Endothelial cell of umbilical vein (primary cell): ENCODE measurements at regions not wholly inside any gene's neighbourhood (a gene's known extent, or its start where the extent isn't known, plus 50 kb on each side); places are given as distances from the start of the nearest gene placed in this dataset.

Source experiments
- BruUV-seq: library from RNA; stranded (reverse); fragments of 400-500 nt; replicated peaks from 2 replicates; lab custom pipeline; 2021; lab: Mats Ljungman, UMichigan
- CTCF ChIA-PET: fragments of 300-600, 350-600 bp; sonication (Branson Sonifier 250); formaldehyde crosslinking; loops from one replicate; lab custom pipeline; 2021; ENCODE audit warnings: antibody characterized with exemption, inconsistent platforms; lab: Charles Lee
- POLR2A ChIA-PET: fragments of 300-600, 350-600 bp; sonication (Branson Sonifier 250); formaldehyde crosslinking; loops from one replicate; lab custom pipeline; 2021; ENCODE audit warnings: antibody characterized with exemption, inconsistent platforms; lab: Charles Lee
- DNase-seq: peaks from one replicate; pipeline ENCODE4 v3.0.0-alpha.2; 2011; ENCODE audit warnings: low read depth, low spot score
- FAIRE-seq: peaks from 2 replicates; lab custom pipeline; 2011; peaks lifted over from hg19 to GRCh38; lab: Jason Lieb, UNC
- H2AFZ ChIP-seq: 2 replicates; pipeline ENCODE4 v1.6.0; 2012; ENCODE audit warnings: low read depth, low read length, control low read depth, inconsistent platforms
- H3K27ac ChIP-seq: 2 replicates; pipeline ENCODE4 v1.5.1; 2011; ENCODE audit warnings: low read depth, mild to moderate bottlenecking, control low read depth, low read length, moderate library complexity; ENCODE audit not compliant: insufficient read depth
- H3K27me3 ChIP-seq, 2 experiments: 2 replicates each; pipeline versions ENCODE4 v1.6.0 to v1.6.1; 2011; ENCODE audit warnings: low read length in 2 of 2, mixed read lengths in 1 of 2; ENCODE audit not compliant: control insufficient read depth in 2 of 2, insufficient read depth in 2 of 2
- H3K36me3 ChIP-seq, 2 experiments: 2 replicates in 1 of 2; 3 replicates in 1 of 2; pipeline ENCODE4 v1.5.1; 2011; ENCODE audit warnings: low read length in 2 of 2, mild to moderate bottlenecking in 1 of 2, moderate library complexity in 1 of 2; ENCODE audit not compliant: control insufficient read depth in 2 of 2, insufficient read depth in 2 of 2; ENCODE audit errors: extremely low read depth in 1 of 2
- H3K4me1 ChIP-seq: 3 replicates; pipeline ENCODE4 v1.5.1; 2011; ENCODE audit warnings: mild to moderate bottlenecking, low read length; ENCODE audit not compliant: control insufficient read depth, insufficient read depth; ENCODE audit errors: extremely low read depth
- H3K4me2 ChIP-seq: 2 replicates; pipeline ENCODE4 v1.6.1; 2011; ENCODE audit warnings: low read length, control low read depth, mixed read lengths; ENCODE audit not compliant: insufficient read depth
- H3K4me3 ChIP-seq, 3 experiments: fragments of 200-600 bp in 1 of 3; sonication (generic), shearing (Covaris generic) in 1 of 3; replicated peaks in 1 of 3; 2 replicates each; pipeline ENCODE4 v1.5.1; 2011 to 2016; ENCODE audit warnings: control low read depth in 3 of 3, low read length in 3 of 3, mild to moderate bottlenecking in 2 of 3, inconsistent platforms in 1 of 3, low read depth in 1 of 3, moderate library complexity in 1 of 3; ENCODE audit not compliant: insufficient read depth in 1 of 3
- H3K79me2 ChIP-seq: 2 replicates; pipeline ENCODE4 v1.6.0; 2012; ENCODE audit warnings: low read length, inconsistent platforms; ENCODE audit not compliant: control insufficient read depth, insufficient read depth
- H3K9ac ChIP-seq: replicated peaks from 2 replicates; pipeline ENCODE3; 2011; ENCODE audit warnings: low read length, control low read depth; ENCODE audit not compliant: insufficient read depth; ENCODE audit errors: extremely low read depth
- H3K9me1 ChIP-seq: replicated peaks from 3 replicates; pipeline ENCODE4 v1.6.0; 2011; ENCODE audit warnings: mild to moderate bottlenecking, low read length; ENCODE audit not compliant: control insufficient read depth, insufficient read depth; ENCODE audit errors: extremely low read depth
- H3K9me3 ChIP-seq: replicated peaks from 2 replicates; pipeline ENCODE4 v1.5.1; 2012; ENCODE audit warnings: low read length, inconsistent platforms; ENCODE audit not compliant: control insufficient read depth, insufficient read depth
- H4K20me1 ChIP-seq: replicated peaks from 2 replicates; pipeline ENCODE3; 2011; ENCODE audit warnings: mild to moderate bottlenecking, low read length; ENCODE audit not compliant: control insufficient read depth, insufficient read depth; ENCODE audit errors: extremely low read depth
- CTCF ChIP-seq, 2 donors: IDR thresholded peaks; 1 replicate in 1 of 2; 2 replicates in 1 of 2; pipeline ENCODE4 v1.5.1; 2011; ENCODE audit warnings: low read length in 2 of 2, mild to moderate bottlenecking in 2 of 2, moderate library complexity in 2 of 2, control low read depth in 1 of 2, inconsistent platforms in 1 of 2, low read depth in 1 of 2; ENCODE audit not compliant: insufficient read depth in 1 of 2; ENCODE audit errors: extremely low read depth in 1 of 2
- EZH2 ChIP-seq: IDR thresholded peaks from 2 replicates; pipeline ENCODE4 v1.6.1; 2012; ENCODE audit warnings: borderline replicate concordance, low read depth, mild to moderate bottlenecking, moderate library complexity, low read length, inconsistent platforms; ENCODE audit not compliant: severe bottlenecking
- FOS ChIP-seq: IDR thresholded peaks from 2 replicates; pipeline ENCODE4 v1.6.1; 2011; ENCODE audit warnings: mild to moderate bottlenecking, low read length, moderate library complexity, borderline replicate concordance; ENCODE audit not compliant: insufficient read depth
- GATA2 ChIP-seq: IDR thresholded peaks from 2 replicates; pipeline ENCODE4 v1.7.0; 2011; ENCODE audit warnings: low read depth, mild to moderate bottlenecking, moderate library complexity, mixed read lengths, low read length; ENCODE audit not compliant: insufficient read length, insufficient read depth
- JUN ChIP-seq: IDR thresholded peaks from 2 replicates; pipeline ENCODE4 v1.6.1; 2011; ENCODE audit warnings: borderline replicate concordance, low read depth; ENCODE audit not compliant: insufficient read length, insufficient read depth
- MAX ChIP-seq: IDR thresholded peaks from 2 replicates; pipeline ENCODE4 v1.6.1; 2011; ENCODE audit not compliant: insufficient read depth, insufficient read length
- MYC ChIP-seq: IDR thresholded peaks from one replicate; pipeline ENCODE4 v1.6.1; 2011; ENCODE audit warnings: mild to moderate bottlenecking, low read depth, low read length
- POLR2A ChIP-seq: IDR thresholded peaks from 2 replicates; pipeline ENCODE4 v1.6.1; 2012; ENCODE audit warnings: low read depth, mild to moderate bottlenecking, control low read depth, low read length
- POLR2AphosphoS5 ChIP-seq: IDR thresholded peaks from 2 replicates; pipeline ENCODE4 v1.6.1; 2012; ENCODE audit warnings: low read depth, mild to moderate bottlenecking, control low read depth, low read length, moderate library complexity; ENCODE audit not compliant: insufficient read depth
- dilution Hi-C: fragments of 300-500 bp; cut with MboI; formaldehyde crosslinking; loops from one replicate; pipeline ENCODE4 v1.15.0; 2019; ENCODE audit warnings: low sequenced_read_pairs; ENCODE audit not compliant: extremely low pct_ligation_motif_present
- intact Hi-C: fragments of 100-400 bp; cut with micrococcal nuclease; formaldehyde crosslinking; loops from one replicate; pipeline ENCODE4 v1.10.0; 2022

- CTCF ChIA-PET: no interaction called here
- no peak for DNase-seq
- Histone ChIP-seq H3K4me3 (no peak overlapping the region), H3K36me3 (no peaks in the 10 kb centered on the region), H3K9me3 (peaks cover 3% of the 10 kb centered on the region), H3K4me2 (no peak overlapping the region), H4K20me1 (no peaks in the 10 kb centered on the region), H3K27me3 (no peaks in the 10 kb centered on the region), H2AFZ (no peak overlapping the region), H3K9me1 (no peaks in the 10 kb centered on the region), H3K79me2 (no peaks in the 10 kb centered on the region), H3K9ac (no peak overlapping the region), H3K27ac (no peak overlapping the region), H3K4me1 (peaks cover 6% of the 10 kb centered on the region)
- POLR2A ChIA-PET: no interaction called here
- intact Hi-C loops (no loop called here), dilution Hi-C loops (no loop called here)
- FAIRE-seq: no peak
- BruUV-seq: no TSS peak
- no peak for TF ChIP-seq POLR2AphosphoS5
- no peak for TF ChIP-seq EZH2
- no peak for TF ChIP-seq GATA2
- TF ChIP-seq MAX: no peak
- TF ChIP-seq POLR2A: no peak
Measured at GRCh38 chr20:52610749-52611148, 361.4 kb upstream of the TSHZ2 start.

GRCh38 chr20:52601295-52601971, 370.7 kb upstream of the TSHZ2 start:
- H3K9ac ChIP-seq: no peak overlapping the region
- no peaks in the 10 kb centered on the region for H3K9me3 ChIP-seq
- no peak overlapping the region for H3K4me3 ChIP-seq
- DNase-seq (no peak), FAIRE-seq (no peak)
- H3K27me3 ChIP-seq: no peaks in the 10 kb centered on the region
- ChIA-PET CTCF (no interaction called here), POLR2A (no interaction called here)
- H4K20me1 ChIP-seq: no peaks in the 10 kb centered on the region
- TF ChIP-seq FOS (no peak), JUN (no peak), MYC (no peak), MAX (no peak), CTCF (IDR thresholded peaks at IDR 0.05; ENCODE audit: extremely low read depth in 1 of 2, insufficient read depth in 1 of 2, low read depth in 1 of 2, low read length in 2 of 2) (no peak), GATA2 (no peak), POLR2A (no peak), EZH2 (no peak), POLR2AphosphoS5 (no peak)
- no peaks in the 10 kb centered on the region for H3K4me1 ChIP-seq
- no peaks in the 10 kb centered on the region for H3K79me2 ChIP-seq
- H3K9me1 ChIP-seq: no peaks in the 10 kb centered on the region
- H3K27ac ChIP-seq: no peak overlapping the region
- H2AFZ ChIP-seq: no peak overlapping the region
- no peak overlapping the region for H3K4me2 ChIP-seq
- no peaks in the 10 kb centered on the region for H3K36me3 ChIP-seq
- dilution Hi-C loops: no loop called here
- no TSS peak for BruUV-seq
- intact Hi-C loops: no loop called here
